OCI-LY7 (cell line): ENCODE measurements at regions not wholly inside any gene's neighbourhood (a gene's known extent, or its start where the extent isn't known, plus 50 kb on each side); places are given as distances from the start of the nearest gene placed in this dataset.

Source experiments
- EZH2phosphoT487 ChIP-seq: fragments of 200-600 bp; sonication (generic); IDR thresholded peaks from 2 replicates; pipeline ENCODE4 v1.6.1; 2018; ENCODE audit warnings: low read depth, borderline replicate concordance, mild to moderate bottlenecking, mixed run types, antibody characterized with exemption, low read length, moderate library complexity, mixed read lengths
- TF ChIP-seq, protein P1 (sequence below): fragments of 200-600 bp; sonication (generic); conservative IDR thresholded peaks from 2 replicates; pipeline ENCODE4 v1.5.1; 2014; ENCODE audit warnings: mild to moderate bottlenecking, antibody characterized with exemption, low read length, moderate library complexity, mixed read lengths

DNA sequence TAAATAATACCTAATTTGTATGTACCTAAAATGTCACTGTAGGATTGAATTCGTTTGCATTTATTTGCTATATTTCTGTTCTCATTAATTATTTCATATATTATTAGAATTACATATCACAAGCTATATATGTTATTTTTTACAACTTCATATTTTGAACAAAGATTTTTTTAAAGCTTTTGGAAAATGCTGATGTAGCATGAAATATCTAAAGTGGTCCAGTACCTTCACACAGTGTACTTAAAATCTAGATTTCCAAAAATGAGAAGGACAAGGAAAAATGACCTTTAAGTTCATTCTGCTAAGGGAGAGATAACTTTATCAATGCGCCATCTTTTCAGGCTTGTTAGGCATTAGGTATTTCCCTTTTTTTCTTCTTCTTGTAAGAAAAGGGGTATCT is 71.8 kb downstream of the LARP7 start:
- TF ChIP-seq, protein P1, sequence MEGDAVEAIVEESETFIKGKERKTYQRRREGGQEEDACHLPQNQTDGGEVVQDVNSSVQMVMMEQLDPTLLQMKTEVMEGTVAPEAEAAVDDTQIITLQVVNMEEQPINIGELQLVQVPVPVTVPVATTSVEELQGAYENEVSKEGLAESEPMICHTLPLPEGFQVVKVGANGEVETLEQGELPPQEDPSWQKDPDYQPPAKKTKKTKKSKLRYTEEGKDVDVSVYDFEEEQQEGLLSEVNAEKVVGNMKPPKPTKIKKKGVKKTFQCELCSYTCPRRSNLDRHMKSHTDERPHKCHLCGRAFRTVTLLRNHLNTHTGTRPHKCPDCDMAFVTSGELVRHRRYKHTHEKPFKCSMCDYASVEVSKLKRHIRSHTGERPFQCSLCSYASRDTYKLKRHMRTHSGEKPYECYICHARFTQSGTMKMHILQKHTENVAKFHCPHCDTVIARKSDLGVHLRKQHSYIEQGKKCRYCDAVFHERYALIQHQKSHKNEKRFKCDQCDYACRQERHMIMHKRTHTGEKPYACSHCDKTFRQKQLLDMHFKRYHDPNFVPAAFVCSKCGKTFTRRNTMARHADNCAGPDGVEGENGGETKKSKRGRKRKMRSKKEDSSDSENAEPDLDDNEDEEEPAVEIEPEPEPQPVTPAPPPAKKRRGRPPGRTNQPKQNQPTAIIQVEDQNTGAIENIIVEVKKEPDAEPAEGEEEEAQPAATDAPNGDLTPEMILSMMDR: no peak
- no peak for TF ChIP-seq EZH2phosphoT487
